Heart right ventricle (tissue), 16 donors: ENCODE measurements at regions not wholly inside any gene's neighbourhood (a gene's known extent, or its start where the extent isn't known, plus 50 kb on each side); places are given as distances from the start of the nearest gene placed in this dataset.

Experiments
- ATAC-seq, 8 donors: fragments of 200-7000 bp; cut with Tn5 transposase; one replicate each; pipeline ENCODE4 v1.9.1; 2020; ENCODE audit warnings: mild to moderate bottlenecking in 8 of 8, moderate library complexity in 8 of 8, moderate number of reproducible peaks in 1 of 8
- DNase-seq, 2 donors: peaks; one replicate each; pipeline ENCODE4 v3.0.0-alpha.2; 2020
- H3K27ac ChIP-seq, 10 donors: fragments of 200-600 bp; sonication (generic) in 2 of 10; one replicate each; pipeline versions ENCODE4 v1.5.0 to v1.8.0; 2020 to 2022; ENCODE audit warnings: mild to moderate bottlenecking in 3 of 10
- H3K27me3 ChIP-seq, 7 donors: fragments of 200-600 bp; one replicate each; pipeline ENCODE4 v1.8.0; 2021 to 2022; ENCODE audit warnings: mild to moderate bottlenecking in 2 of 7
- H3K36me3 ChIP-seq, 9 donors: fragments of 200-600 bp; sonication (generic) in 1 of 9; one replicate each; pipeline versions ENCODE4 v1.5.0 to v1.8.0; 2020 to 2022; ENCODE audit warnings: mild to moderate bottlenecking in 2 of 9
- H3K4me1 ChIP-seq, 9 donors: fragments of 200-600 bp; sonication (generic) in 1 of 9; one replicate each; pipeline versions ENCODE4 v1.5.0 to v1.8.0; 2020 to 2022; ENCODE audit warnings: mild to moderate bottlenecking in 4 of 9
- H3K4me3 ChIP-seq, 10 donors: fragments of 200-600 bp; sonication (generic) in 2 of 10; one replicate each; pipeline versions ENCODE4 v1.5.0 to v1.8.0; 2020 to 2022; ENCODE audit warnings: mild to moderate bottlenecking in 7 of 10, moderate library complexity in 2 of 10
- H3K9me3 ChIP-seq, 11 donors: fragments of 200-600 bp in 10 of 11; sonication (generic) in 2 of 11; one replicate each; pipeline versions ENCODE4 v1.5.0 to v1.8.0; 2013 to 2022; ENCODE audit warnings: mild to moderate bottlenecking in 2 of 11, control low read depth in 1 of 11, moderate library complexity in 1 of 11
- CTCF ChIP-seq, 9 donors: fragments of 200-600 bp; sonication (generic) in 2 of 9; IDR thresholded peaks; one replicate each; pipeline versions ENCODE4 v1.5.0 to v1.8.0; 2021 to 2022; ENCODE audit warnings: antibody characterized with exemption in 9 of 9, mild to moderate bottlenecking in 5 of 9, moderate library complexity in 1 of 9
- WGBS, 2 donors: extraction: QIAGEN DNeasy Blood & Tissue Kit; methylation state at CpG; one replicate each; pipeline ENCODE4 v1.1.7; 2013; ENCODE audit warnings: inconsistent platforms in 1 of 2; 5-methylcytosine and 5-hydroxymethylcytosine counted together
- intact Hi-C, 10 donors: fragments of 100-400 bp; cut with DNase I; formaldehyde crosslinking; loops; one replicate each; pipeline versions ENCODE4 v1.11.1 to v1.14.2; 2022
- donor health status: Arrhythmogenic right ventricular cardiomyopathy.
- donor health status: ischemic (EF 13 %, LVEDD 7.1; RV severe dilation, severe dysfunction).
- donor health status: healthy with polysubstance abuse.
- donor health status: DM: no; HTN: yes; CAD: no.
- donor health status: DM: no; HTN: no; CAD: no.
- donor health status: ischemic (EF 25% LVEDD 6.9; RV normal size, moderate dysfunction).
- donor health status: ischemic (EF 25% LVEDD 5.7; RV mildly dilated, moderate dysfunction).
- donor health status: healthy.
- donor health status: DM: yes; HTN: yes; CAD: no.
- donor health status: Ischemic cardiomyopathy.
- donor health status: ischemic (EF 35%, LVEDD 5.7; RV mildly dilated, moderate dysfunction).
- donor health status: nonischemic (EF 11% LVEDD 7.7; RV severe dilation, severe dysfunction).
- donor health status: DM: yes; HTN: yes; CAD: no.
- donor health status: PGD.
- donor health status: ischemic (EF 29% LVEDD 5.4; RV normal size, mild dysfunction).
- donor health status: nonischemic (EF 23%, LVEDD 6.1; RV moderate dilation, normal function).

- intact Hi-C loops: no loop called here
- WGBS, 2 donors: 37 to 44% methylated on average over 3 of the region's 3 CpGs
- Histone ChIP-seq H3K27me3 (peaks cover 0 to 11% (median 0%) of the 10 kb centered on the region in 7 donors), H3K36me3 (no peaks in the 10 kb centered on the region), H3K4me1 (peaks cover 0 to 7% (median 3%) of the 10 kb centered on the region in 9 donors), H3K4me3 (no peak overlapping the region), H3K27ac (no peak overlapping the region), H3K9me3 (no peaks in the 10 kb centered on the region)
- DNase-seq (no peak), ATAC-seq (no peak)
- no peak for TF ChIP-seq CTCF (IDR thresholded peaks at IDR 0.05)
These were observed 267.1 kb downstream of the SOX9 start for GRCh38 chr17:72387969-72388368.

- H3K27ac ChIP-seq: no peak overlapping the region
- intact Hi-C loops: no loop called here
- no peak for TF ChIP-seq CTCF (IDR thresholded peaks at IDR 0.05)
These were observed 268.1 kb downstream of the SOX9 start for GRCh38 chr17:72388765-72389473.

GRCh38 chr17:72390675-72391508, 270.1 kb downstream of the SOX9 start:
- Histone ChIP-seq H3K4me1 (peaks cover 0 to 6% (median 0%) of the 10 kb centered on the region in 9 donors), H3K27me3 (peaks cover 0 to 6% (median 0%) of the 10 kb centered on the region in 7 donors), H3K27ac (no peak overlapping the region), H3K9me3 (no peaks in the 10 kb centered on the region), H3K36me3 (no peaks in the 10 kb centered on the region), H3K4me3 (no peak overlapping the region)
- TF ChIP-seq CTCF (IDR thresholded peaks at IDR 0.05): no peak
- 74 to 88% methylated on average over 3 of the region's 3 CpGs for WGBS, 2 donors
- DNase-seq (no peak), ATAC-seq (no peak)
- intact Hi-C loops: no loop called here

More at GRCh38 chr17:72388765-72389473, 268.1 kb downstream of the SOX9 start:
- no peak overlapping the region for H3K4me3 ChIP-seq
- no peaks in the 10 kb centered on the region for H3K36me3 ChIP-seq
- DNase-seq: no peak
- H3K4me1 ChIP-seq: peaks cover 0 to 5% (median 0%) of the 10 kb centered on the region in 9 donors
- peaks cover 0 to 11% (median 0%) of the 10 kb centered on the region in 7 donors for H3K27me3 ChIP-seq
- ATAC-seq: no peak
- 78 to 79% methylated on average over 10 of the region's 10 CpGs for WGBS, 2 donors
- H3K9me3 ChIP-seq: no peaks in the 10 kb centered on the region

- ATAC-seq (peak in 1 of 8 donors; percentile 62), DNase-seq (no peak)
- WGBS, 2 donors: 80 to 82% methylated on average over 18 of the region's 18 CpGs
- intact Hi-C loops: no loop called here
- Histone ChIP-seq H3K27ac (no peak overlapping the region), H3K9me3 (no peaks in the 10 kb centered on the region), H3K36me3 (no peaks in the 10 kb centered on the region), H3K27me3 (peaks cover 0 to 6% (median 0%) of the 10 kb centered on the region in 7 donors), H3K4me1 (peaks cover 0 to 6% (median 0%) of the 10 kb centered on the region in 9 donors), H3K4me3 (no peak overlapping the region)
- TF ChIP-seq CTCF (IDR thresholded peaks at IDR 0.05): no peak
These were observed 271.5 kb downstream of the SOX9 start for GRCh38 chr17:72392056-72393010.
